OCI-LY3 (cell line): ENCODE measurements at regions not wholly inside any gene's neighbourhood (a gene's known extent, or its start where the extent isn't known, plus 50 kb on each side); places are given as distances from the start of the nearest gene placed in this dataset.

Experiments
- CTCF ChIP-seq: fragments of 200-600, 300-600 bp; sonication (generic); IDR thresholded peaks from 2 replicates; pipeline ENCODE4 v1.5.1; 2014; ENCODE audit warnings: antibody characterized with exemption, low read length, low read depth
- EZH2phosphoT487 ChIP-seq: fragments of 200-600 bp; shearing (Covaris generic); IDR thresholded peaks from 2 replicates; pipeline ENCODE4 v1.6.1; 2018; ENCODE audit warnings: antibody characterized with exemption, mixed run types, low read depth

- TF ChIP-seq CTCF (no peak), EZH2phosphoT487 (no peak)
Observed at GRCh38 chr1:194196562-194196961, 1010.1 kb upstream of the B3GALT2 start.
